IgD-negative memory B cell (primary cell): ENCODE measurements at regions not wholly inside any gene's neighbourhood (a gene's known extent, or its start where the extent isn't known, plus 50 kb on each side); places are given as distances from the start of the nearest gene placed in this dataset.

Experiments used
- H3K27ac Mint-ChIP-seq, 3 donors: one replicate each; pipeline ENCODE4 v1.8.0; 2020 to 2022; ENCODE audit warnings: mild to moderate bottlenecking in 3 of 3, mixed read lengths in 3 of 3, moderate library complexity in 1 of 3
- H3K27me3 Mint-ChIP-seq: one replicate; pipeline ENCODE4 v1.8.0; 2021; ENCODE audit warnings: mixed read lengths
- H3K36me3 Mint-ChIP-seq: one replicate; pipeline ENCODE4 v1.8.0; 2020; ENCODE audit warnings: mild to moderate bottlenecking, mixed read lengths
- H3K4me1 Mint-ChIP-seq, 3 donors: one replicate each; pipeline ENCODE4 v1.8.0; 2020 to 2022; ENCODE audit warnings: mixed read lengths in 3 of 3, mild to moderate bottlenecking in 1 of 3
- H3K4me3 Mint-ChIP-seq, 4 donors: one replicate each; pipeline ENCODE4 v1.8.0; 2020 to 2022; ENCODE audit warnings: mild to moderate bottlenecking in 4 of 4, mixed read lengths in 4 of 4, moderate library complexity in 3 of 4
- H3K9me3 Mint-ChIP-seq, 3 donors: one replicate each; pipeline ENCODE4 v1.8.0; 2020 to 2021; ENCODE audit warnings: mixed read lengths in 3 of 3, mild to moderate bottlenecking in 1 of 3

- peak overlapping the region in 2 of 4 donors; percentile 27 to 65 for H3K4me3 Mint-ChIP-seq
- peaks cover 3% of the 10 kb centered on the region for H3K27me3 Mint-ChIP-seq
- H3K9me3 Mint-ChIP-seq: peaks cover 1 to 4% (median 2%) of the 10 kb centered on the region in 3 donors
- peaks cover 9 to 22% (median 17%) of the 10 kb centered on the region in 3 donors for H3K4me1 Mint-ChIP-seq
- no peak overlapping the region for H3K27ac Mint-ChIP-seq
- H3K36me3 Mint-ChIP-seq: peaks cover 9% of the 10 kb centered on the region
Observed at GRCh38 chr2:43100883-43101662, 125.3 kb downstream of the ZFP36L2 start.

- Mint-ChIP-seq H3K4me3 (peak overlapping the region in 2 of 4 donors; percentile 55 to 71), H3K36me3 (peaks cover 10% of the 10 kb centered on the region), H3K4me1 (peaks cover 6 to 15% (median 10%) of the 10 kb centered on the region in 3 donors), H3K27ac (no peak overlapping the region), H3K9me3 (peaks cover 2 to 6% (median 3%) of the 10 kb centered on the region in 3 donors), H3K27me3 (peaks cover 3% of the 10 kb centered on the region)
Observed at GRCh38 chr2:43100362-43100882, 126.0 kb downstream of the ZFP36L2 start.

GRCh38 chr2:43099797-43100196, 126.6 kb downstream of the ZFP36L2 start:
- peak overlapping the region in 1 of 3 donors; percentile 2 for H3K27ac Mint-ChIP-seq
- peaks cover 10% of the 10 kb centered on the region for H3K36me3 Mint-ChIP-seq
- peaks cover 6 to 12% (median 6%) of the 10 kb centered on the region in 3 donors for H3K4me1 Mint-ChIP-seq
- peak overlapping the region in 3 of 4 donors; percentile 37 to 71 (median 55) for H3K4me3 Mint-ChIP-seq
- peaks cover 2 to 6% (median 3%) of the 10 kb centered on the region in 3 donors for H3K9me3 Mint-ChIP-seq
- peaks cover 3% of the 10 kb centered on the region for H3K27me3 Mint-ChIP-seq

GRCh38 chr2:43098539-43098938, 127.9 kb downstream of the ZFP36L2 start:
- Mint-ChIP-seq H3K4me1 (peaks cover 4 to 12% (median 6%) of the 10 kb centered on the region in 3 donors), H3K27ac (no peak overlapping the region), H3K4me3 (no peak overlapping the region), H3K9me3 (peaks cover 0 to 4% (median 3%) of the 10 kb centered on the region in 3 donors), H3K27me3 (peaks cover 3% of the 10 kb centered on the region), H3K36me3 (peaks cover 6% of the 10 kb centered on the region)

GRCh38 chr2:43097644-43098408, 128.6 kb downstream of the ZFP36L2 start:
- Mint-ChIP-seq H3K9me3 (peaks cover 0 to 4% (median 3%) of the 10 kb centered on the region in 3 donors), H3K36me3 (peaks cover 6% of the 10 kb centered on the region), H3K27me3 (peaks cover 4% of the 10 kb centered on the region), H3K27ac (no peak overlapping the region), H3K4me1 (peaks cover 4 to 6% (median 5%) of the 10 kb centered on the region in 3 donors), H3K4me3 (no peak overlapping the region)

GRCh38 chr2:43095533-43096295, 130.7 kb downstream of the ZFP36L2 start:
- Mint-ChIP-seq H3K4me1 (peaks cover 4 to 6% (median 4%) of the 10 kb centered on the region in 3 donors), H3K27ac (no peak overlapping the region), H3K27me3 (peaks cover 4% of the 10 kb centered on the region), H3K4me3 (no peak overlapping the region), H3K36me3 (peaks cover 6% of the 10 kb centered on the region), H3K9me3 (peaks cover 0 to 5% (median 4%) of the 10 kb centered on the region in 3 donors)

- peaks cover 0 to 11% (median 7%) of the 10 kb centered on the region in 3 donors for H3K9me3 Mint-ChIP-seq
- H3K4me1 Mint-ChIP-seq: peaks cover 1 to 2% (median 2%) of the 10 kb centered on the region in 3 donors
- H3K36me3 Mint-ChIP-seq: peaks cover 5% of the 10 kb centered on the region
- H3K27ac Mint-ChIP-seq: no peak overlapping the region
- no peak overlapping the region for H3K4me3 Mint-ChIP-seq
- H3K27me3 Mint-ChIP-seq: peaks cover 4% of the 10 kb centered on the region
Observed at GRCh38 chr2:43092520-43093179, 133.8 kb downstream of the ZFP36L2 start.

- Mint-ChIP-seq H3K27me3 (peaks cover 3% of the 10 kb centered on the region), H3K27ac (no peak overlapping the region), H3K4me3 (no peak overlapping the region), H3K9me3 (peaks cover 0 to 8% (median 3%) of the 10 kb centered on the region in 3 donors), H3K36me3 (peaks cover 3% of the 10 kb centered on the region), H3K4me1 (no peaks in the 10 kb centered on the region)
Observed at GRCh38 chr2:43090317-43090716, 136.1 kb downstream of the ZFP36L2 start.

- Mint-ChIP-seq H3K4me1 (peaks cover 0 to 1% (median 0%) of the 10 kb centered on the region in 3 donors), H3K4me3 (no peak overlapping the region), H3K27ac (no peak overlapping the region), H3K27me3 (peaks cover 3% of the 10 kb centered on the region), H3K36me3 (peaks cover 3% of the 10 kb centered on the region), H3K9me3 (peaks cover 0 to 8% (median 3%) of the 10 kb centered on the region in 3 donors)
Observed at GRCh38 chr2:43088143-43089073, 138.0 kb downstream of the ZFP36L2 start.

GRCh38 chr2:43087413-43087812, 139.0 kb downstream of the ZFP36L2 start:
- peaks cover 0 to 8% (median 3%) of the 10 kb centered on the region in 3 donors for H3K9me3 Mint-ChIP-seq
- no peak overlapping the region for H3K4me3 Mint-ChIP-seq
- H3K27me3 Mint-ChIP-seq: peaks cover 2% of the 10 kb centered on the region
- peaks cover 3% of the 10 kb centered on the region for H3K36me3 Mint-ChIP-seq
- no peak overlapping the region for H3K27ac Mint-ChIP-seq
- H3K4me1 Mint-ChIP-seq: peaks cover 0 to 1% (median 0%) of the 10 kb centered on the region in 3 donors

GRCh38 chr2:43086451-43087221, 139.8 kb downstream of the ZFP36L2 start:
- Mint-ChIP-seq H3K9me3 (peaks cover 0 to 8% (median 4%) of the 10 kb centered on the region in 3 donors), H3K4me3 (no peak overlapping the region), H3K27me3 (peaks cover 2% of the 10 kb centered on the region), H3K27ac (peak overlapping the region in 1 of 3 donors; percentile 29), H3K36me3 (peaks cover 3% of the 10 kb centered on the region), H3K4me1 (peaks cover 0 to 1% (median 0%) of the 10 kb centered on the region in 3 donors)

GRCh38 chr2:43085929-43086328, 140.5 kb downstream of the ZFP36L2 start:
- H3K27ac Mint-ChIP-seq: no peak overlapping the region
- H3K36me3 Mint-ChIP-seq: peaks cover 3% of the 10 kb centered on the region
- peaks cover 0 to 1% (median 0%) of the 10 kb centered on the region in 3 donors for H3K4me1 Mint-ChIP-seq
- no peak overlapping the region for H3K4me3 Mint-ChIP-seq
- peaks cover 0 to 8% (median 4%) of the 10 kb centered on the region in 3 donors for H3K9me3 Mint-ChIP-seq
- H3K27me3 Mint-ChIP-seq: peaks cover 2% of the 10 kb centered on the region
